SK-N-SH treated with all-trans-retinoic acid at 6 μM for 48 hours (cell line): ENCODE measurements at regions not wholly inside any gene's neighbourhood (a gene's known extent, or its start where the extent isn't known, plus 50 kb on each side); places are given as distances from the start of the nearest gene placed in this dataset.

Source experiments
- ATAC-seq: fragments of 200-7000 bp; cut with Tn5 transposase; 3 replicates; pipeline ENCODE4 v1.9.1; 2020; ENCODE audit warnings: mild to moderate bottlenecking, moderate library complexity
- ARNTL ChIP-seq: fragments of 450-650 bp; formaldehyde crosslinking; IDR thresholded peaks from 2 replicates; pipeline ENCODE4 v1.5.0; 2020; ENCODE audit warnings: low read depth, mild to moderate bottlenecking, moderate library complexity, borderline replicate concordance
- BACH2 ChIP-seq: fragments of 250-450 bp; sonication (Bioruptor Pico); IDR thresholded peaks from 2 replicates; pipeline ENCODE4 v1.9.0; 2021; ENCODE audit warnings: mild to moderate bottlenecking, borderline replicate concordance
- CREB5 ChIP-seq: fragments of 250-450 bp; sonication (Bioruptor Pico); IDR thresholded peaks from 2 replicates; pipeline ENCODE4 v1.5.1; 2020; ENCODE audit warnings: low read depth, mild to moderate bottlenecking, moderate library complexity
- CSRNP3 ChIP-seq: fragments of 250-450 bp; sonication (Bioruptor Pico); IDR thresholded peaks from 2 replicates; pipeline ENCODE4 v1.5.1; 2021; ENCODE audit warnings: mild to moderate bottlenecking, moderate library complexity
- ESRRG ChIP-seq: fragments of 250-450 bp; sonication (Bioruptor Pico); IDR thresholded peaks from 2 replicates; pipeline ENCODE4 v1.6.1; 2021; ENCODE audit warnings: mild to moderate bottlenecking
- GLIS3 ChIP-seq: fragments of 250-450 bp; sonication (Bioruptor Pico); IDR thresholded peaks from 2 replicates; pipeline ENCODE4 v1.5.0; 2020; ENCODE audit warnings: mild to moderate bottlenecking, moderate library complexity
- ISL1 ChIP-seq: fragments of 250-450 bp; sonication (Bioruptor Pico); IDR thresholded peaks from 2 replicates; pipeline ENCODE4 v2.1.2; 2022; ENCODE audit warnings: mild to moderate bottlenecking, moderate library complexity
- OSR1 ChIP-seq: fragments of 250-450 bp; sonication (Bioruptor Pico); IDR thresholded peaks from 2 replicates; pipeline ENCODE4 v1.8.0; 2022; ENCODE audit warnings: moderate library complexity, mild to moderate bottlenecking, inconsistent platforms
- PPARA ChIP-seq: fragments of 250-450 bp; sonication (Bioruptor Pico); IDR thresholded peaks from 2 replicates; pipeline ENCODE4 v1.5.0; 2020; ENCODE audit warnings: mild to moderate bottlenecking, borderline replicate concordance
- SNAI2 ChIP-seq: fragments of 250-450 bp; sonication (Bioruptor Pico); IDR thresholded peaks from 2 replicates; pipeline ENCODE4 v1.5.0; 2020; ENCODE audit warnings: mild to moderate bottlenecking, moderate library complexity
- TCF4 ChIP-seq: fragments of 250-450 bp; sonication (Bioruptor Pico); IDR thresholded peaks from 2 replicates; pipeline ENCODE4 v1.8.0; 2021; ENCODE audit warnings: mild to moderate bottlenecking, moderate library complexity, borderline replicate concordance
- TOX ChIP-seq: fragments of 250-450 bp; sonication (Bioruptor Pico); IDR thresholded peaks from 2 replicates; pipeline ENCODE4 v1.8.0; 2021; ENCODE audit warnings: mild to moderate bottlenecking, moderate library complexity, borderline replicate concordance
- ZC3H10 ChIP-seq: fragments of 250-450 bp; sonication (Bioruptor Pico); IDR thresholded peaks from 2 replicates; pipeline ENCODE4 v1.5.1; 2021; ENCODE audit warnings: mild to moderate bottlenecking, moderate library complexity
- ZFP3 ChIP-seq: fragments of 250-450 bp; sonication (Bioruptor Pico); IDR thresholded peaks from 2 replicates; pipeline ENCODE4 v1.5.0; 2020; ENCODE audit warnings: mild to moderate bottlenecking, moderate library complexity
- ZNF565 ChIP-seq: fragments of 450-650 bp; formaldehyde crosslinking; conservative IDR thresholded peaks from 2 replicates; pipeline ENCODE4 v1.5.0; 2020; ENCODE audit warnings: low read depth, mild to moderate bottlenecking, moderate library complexity
- ZNF70 ChIP-seq: fragments of 450-650 bp; formaldehyde crosslinking; IDR thresholded peaks from 2 replicates; pipeline ENCODE4 v1.5.0; 2020; ENCODE audit warnings: mild to moderate bottlenecking, moderate library complexity
- TF ChIP-seq, protein P1 (sequence below): fragments of 250-450 bp; sonication (Bioruptor Pico); IDR thresholded peaks from 2 replicates; pipeline ENCODE4 v1.8.0; 2021; ENCODE audit warnings: low read depth, mild to moderate bottlenecking, moderate library complexity, borderline replicate concordance
- TF ChIP-seq, protein P2 (sequence below): fragments of 250-450 bp; sonication (Bioruptor Pico); IDR thresholded peaks from 2 replicates; pipeline ENCODE4 v1.5.0; 2020; ENCODE audit warnings: mild to moderate bottlenecking, moderate library complexity
- TF ChIP-seq, protein P3 (sequence below): fragments of 250-450 bp; sonication (Bioruptor Pico); IDR thresholded peaks from 2 replicates; pipeline ENCODE4 v1.8.0; 2020; ENCODE audit warnings: mild to moderate bottlenecking, moderate library complexity, borderline replicate concordance

DNA sequence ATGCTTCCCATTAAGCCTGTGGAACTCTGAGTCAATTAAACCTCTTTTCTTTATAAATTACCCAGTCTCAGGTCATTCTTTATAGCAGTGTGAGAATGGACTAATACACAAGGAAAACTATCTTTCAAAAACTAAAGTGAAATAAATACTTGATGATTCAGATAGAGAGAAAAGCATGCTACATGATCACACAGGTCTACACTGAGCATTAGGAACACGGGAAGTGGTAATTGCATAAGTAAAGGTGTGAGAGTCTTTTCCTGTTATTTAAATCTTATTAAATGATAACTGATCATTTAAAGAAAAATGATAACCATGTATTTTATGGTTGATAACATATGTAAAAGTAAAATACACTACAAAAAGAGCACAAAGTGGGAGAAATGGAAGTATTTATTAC, 812.0 kb upstream of the RAB6C start:
- TF ChIP-seq TCF4 (CRISPR knock-in tag) (no peak), ZFP3 (CRISPR knock-in tag) (no peak), ISL1 (CRISPR knock-in tag) (no peak), ARNTL (CRISPR knock-in tag) (no peak), BACH2 (CRISPR knock-in tag) (no peak), CREB5 (CRISPR knock-in tag) (no peak), TOX (CRISPR knock-in tag) (no peak), GLIS3 (CRISPR knock-in tag) (no peak)
- TF ChIP-seq, protein P1, sequence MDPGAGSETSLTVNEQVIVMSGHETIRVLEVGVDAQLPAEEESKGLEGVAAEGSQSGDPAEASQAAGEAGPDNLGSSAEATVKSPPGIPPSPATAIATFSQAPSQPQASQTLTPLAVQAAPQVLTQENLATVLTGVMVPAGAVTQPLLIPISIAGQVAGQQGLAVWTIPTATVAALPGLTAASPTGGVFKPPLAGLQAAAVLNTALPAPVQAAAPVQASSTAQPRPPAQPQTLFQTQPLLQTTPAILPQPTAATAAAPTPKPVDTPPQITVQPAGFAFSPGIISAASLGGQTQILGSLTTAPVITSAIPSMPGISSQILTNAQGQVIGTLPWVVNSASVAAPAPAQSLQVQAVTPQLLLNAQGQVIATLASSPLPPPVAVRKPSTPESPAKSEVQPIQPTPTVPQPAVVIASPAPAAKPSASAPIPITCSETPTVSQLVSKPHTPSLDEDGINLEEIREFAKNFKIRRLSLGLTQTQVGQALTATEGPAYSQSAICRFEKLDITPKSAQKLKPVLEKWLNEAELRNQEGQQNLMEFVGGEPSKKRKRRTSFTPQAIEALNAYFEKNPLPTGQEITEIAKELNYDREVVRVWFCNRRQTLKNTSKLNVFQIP: no peak
- TF ChIP-seq, protein P2, sequence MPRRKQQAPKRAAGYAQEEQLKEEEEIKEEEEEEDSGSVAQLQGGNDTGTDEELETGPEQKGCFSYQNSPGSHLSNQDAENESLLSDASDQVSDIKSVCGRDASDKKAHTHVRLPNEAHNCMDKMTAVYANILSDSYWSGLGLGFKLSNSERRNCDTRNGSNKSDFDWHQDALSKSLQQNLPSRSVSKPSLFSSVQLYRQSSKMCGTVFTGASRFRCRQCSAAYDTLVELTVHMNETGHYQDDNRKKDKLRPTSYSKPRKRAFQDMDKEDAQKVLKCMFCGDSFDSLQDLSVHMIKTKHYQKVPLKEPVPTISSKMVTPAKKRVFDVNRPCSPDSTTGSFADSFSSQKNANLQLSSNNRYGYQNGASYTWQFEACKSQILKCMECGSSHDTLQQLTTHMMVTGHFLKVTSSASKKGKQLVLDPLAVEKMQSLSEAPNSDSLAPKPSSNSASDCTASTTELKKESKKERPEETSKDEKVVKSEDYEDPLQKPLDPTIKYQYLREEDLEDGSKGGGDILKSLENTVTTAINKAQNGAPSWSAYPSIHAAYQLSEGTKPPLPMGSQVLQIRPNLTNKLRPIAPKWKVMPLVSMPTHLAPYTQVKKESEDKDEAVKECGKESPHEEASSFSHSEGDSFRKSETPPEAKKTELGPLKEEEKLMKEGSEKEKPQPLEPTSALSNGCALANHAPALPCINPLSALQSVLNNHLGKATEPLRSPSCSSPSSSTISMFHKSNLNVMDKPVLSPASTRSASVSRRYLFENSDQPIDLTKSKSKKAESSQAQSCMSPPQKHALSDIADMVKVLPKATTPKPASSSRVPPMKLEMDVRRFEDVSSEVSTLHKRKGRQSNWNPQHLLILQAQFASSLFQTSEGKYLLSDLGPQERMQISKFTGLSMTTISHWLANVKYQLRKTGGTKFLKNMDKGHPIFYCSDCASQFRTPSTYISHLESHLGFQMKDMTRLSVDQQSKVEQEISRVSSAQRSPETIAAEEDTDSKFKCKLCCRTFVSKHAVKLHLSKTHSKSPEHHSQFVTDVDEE (CRISPR knock-in tag): no peak
- ATAC-seq: no peak

DNA sequence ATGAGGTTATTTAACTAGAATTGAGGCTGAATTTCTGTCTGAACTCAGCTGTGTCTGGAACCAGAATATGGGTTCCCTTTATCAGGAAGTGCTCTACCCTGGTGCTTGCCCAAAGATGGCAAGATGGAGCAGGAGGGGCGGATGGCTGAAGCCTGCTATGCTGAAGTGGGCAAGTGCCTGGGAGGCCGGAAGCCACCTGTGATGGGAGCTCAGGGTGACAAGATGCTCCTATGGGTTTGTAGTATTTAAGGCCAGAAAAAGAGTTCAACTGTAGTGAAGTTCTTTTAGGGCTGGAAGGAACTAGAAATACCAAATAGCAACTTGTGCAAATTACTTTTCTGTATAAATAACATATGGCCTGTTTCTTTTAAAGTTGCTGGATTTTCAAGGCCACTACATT, 808.9 kb upstream of the RAB6C start:
- no peak for ATAC-seq
- TF ChIP-seq GLIS3 (CRISPR knock-in tag) (no peak), OSR1 (CRISPR knock-in tag) (no peak), TCF4 (CRISPR knock-in tag) (no peak), ZC3H10 (CRISPR knock-in tag) (no peak), CREB5 (CRISPR knock-in tag) (no peak), SNAI2 (CRISPR knock-in tag) (no peak), ZNF565 (CRISPR knock-in tag) (no peak), ESRRG (CRISPR knock-in tag) (no peak), PPARA (no peak), ZNF70 (CRISPR knock-in tag) (no peak), BACH2 (CRISPR knock-in tag) (no peak), ARNTL (CRISPR knock-in tag) (no peak), ZFP3 (CRISPR knock-in tag) (no peak), CSRNP3 (CRISPR knock-in tag) (no peak)
- TF ChIP-seq, protein P3, sequence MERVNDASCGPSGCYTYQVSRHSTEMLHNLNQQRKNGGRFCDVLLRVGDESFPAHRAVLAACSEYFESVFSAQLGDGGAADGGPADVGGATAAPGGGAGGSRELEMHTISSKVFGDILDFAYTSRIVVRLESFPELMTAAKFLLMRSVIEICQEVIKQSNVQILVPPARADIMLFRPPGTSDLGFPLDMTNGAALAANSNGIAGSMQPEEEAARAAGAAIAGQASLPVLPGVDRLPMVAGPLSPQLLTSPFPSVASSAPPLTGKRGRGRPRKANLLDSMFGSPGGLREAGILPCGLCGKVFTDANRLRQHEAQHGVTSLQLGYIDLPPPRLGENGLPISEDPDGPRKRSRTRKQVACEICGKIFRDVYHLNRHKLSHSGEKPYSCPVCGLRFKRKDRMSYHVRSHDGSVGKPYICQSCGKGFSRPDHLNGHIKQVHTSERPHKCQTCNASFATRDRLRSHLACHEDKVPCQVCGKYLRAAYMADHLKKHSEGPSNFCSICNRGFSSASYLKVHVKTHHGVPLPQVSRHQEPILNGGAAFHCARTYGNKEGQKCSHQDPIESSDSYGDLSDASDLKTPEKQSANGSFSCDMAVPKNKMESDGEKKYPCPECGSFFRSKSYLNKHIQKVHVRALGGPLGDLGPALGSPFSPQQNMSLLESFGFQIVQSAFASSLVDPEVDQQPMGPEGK (CRISPR knock-in tag): no peak
- TF ChIP-seq, protein P1: no peak
